SKM-1 treated with dmso at 0.1 percent for 144 hours (cell line): ENCODE measurements at regions not wholly inside any gene's neighbourhood (a gene's known extent, or its start where the extent isn't known, plus 50 kb on each side); places are given as distances from the start of the nearest gene placed in this dataset.
"Not testable (repeated sequence)": the region's sequence is repeated elsewhere in the genome, so short reads cannot be mapped to it uniquely, and the experiment has no call there.

Experiments used
- DNase-seq: peaks from one replicate; lab custom pipeline; 2025; ENCODE audit not compliant: unreplicated experiment; lab: John Stamatoyannopoulos, UW

DNA sequence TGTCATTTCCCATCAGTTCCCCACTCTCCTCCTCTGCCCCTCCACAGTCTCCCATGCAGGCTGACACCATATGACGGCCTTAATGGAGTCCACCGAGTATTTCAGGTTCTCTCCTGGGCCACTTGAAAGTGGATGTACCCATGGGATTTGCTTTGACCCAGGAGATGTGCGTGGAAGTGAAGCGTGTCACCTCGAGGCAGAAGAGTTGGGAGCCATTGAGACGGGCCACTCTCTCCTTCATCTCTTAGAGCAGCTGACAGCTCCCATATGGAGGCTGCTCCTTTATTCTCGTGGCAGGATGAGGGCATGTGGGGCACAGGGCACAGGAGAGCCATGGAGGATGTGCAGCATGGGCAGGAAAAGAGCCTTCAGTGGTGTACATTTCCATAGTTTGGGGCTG, 144.7 kb upstream of the CRYM start:
- not testable (repeated sequence) for DNase-seq

DNA sequence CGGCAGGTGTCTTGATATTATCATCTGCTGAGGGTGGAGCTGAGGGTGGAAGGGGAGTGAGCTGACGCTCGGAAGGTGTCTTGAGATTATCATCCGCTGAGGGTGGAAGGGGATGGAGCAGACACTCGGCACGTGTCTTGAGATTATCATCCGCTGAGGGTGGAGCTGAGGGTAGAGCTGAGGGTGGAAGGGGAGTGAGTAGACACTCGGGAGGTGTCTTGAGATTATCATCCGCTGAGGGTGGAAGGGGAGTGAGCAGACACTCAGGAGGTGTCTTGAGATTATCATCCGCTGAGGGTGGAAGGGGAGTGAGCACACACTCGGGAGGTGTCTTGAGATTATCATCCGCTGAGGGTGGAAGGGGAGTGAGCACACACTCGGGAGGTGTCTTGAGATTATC, 126.6 kb upstream of the CRYM start:
- DNase-seq, result not testable (repeated sequence)

- not testable (repeated sequence) for DNase-seq
These were observed 119.8 kb upstream of the CRYM start for GRCh38 chr16:21397866-21398265.

DNA sequence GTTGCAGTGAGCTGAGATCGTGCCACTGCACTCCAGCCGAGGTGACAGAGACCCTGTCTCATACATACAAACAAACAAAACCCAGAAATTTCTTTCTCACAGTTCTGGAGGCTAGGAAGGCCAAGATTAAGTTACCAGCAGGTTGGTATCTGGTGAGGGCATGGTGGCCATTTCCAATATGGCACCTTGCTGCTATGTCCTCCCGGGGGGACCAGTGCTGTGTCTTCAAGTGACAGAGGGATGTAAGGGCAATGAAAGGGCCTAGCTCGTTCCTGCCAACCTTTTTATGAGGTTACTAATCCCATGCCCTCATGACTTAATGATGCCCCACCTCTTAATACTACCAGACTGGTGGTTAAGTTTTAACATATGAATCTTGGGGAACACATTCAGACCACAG, 118.5 kb upstream of the CRYM start:
- DNase-seq, result not testable (repeated sequence)

DNA sequence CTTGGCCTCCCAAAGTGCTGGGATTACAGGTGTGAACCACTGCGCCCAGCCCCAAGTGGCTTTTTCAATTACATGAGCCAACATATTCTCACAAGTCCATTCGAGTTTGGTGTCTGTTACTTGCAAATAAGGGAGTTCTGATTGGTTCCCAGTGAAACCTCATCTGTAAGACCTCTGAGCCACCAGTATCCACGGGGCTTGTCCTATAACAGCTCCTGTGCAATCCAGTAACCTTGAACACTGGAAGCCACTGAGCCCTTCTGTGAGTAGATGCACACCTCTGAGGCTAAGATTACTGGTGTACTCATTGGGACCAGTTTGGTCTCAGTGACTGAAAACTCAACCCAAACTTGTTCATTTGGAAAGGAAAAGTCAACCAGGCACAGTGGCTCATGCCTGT, 112.5 kb upstream of the CRYM start:
- DNase-seq, result not testable (repeated sequence)

DNA sequence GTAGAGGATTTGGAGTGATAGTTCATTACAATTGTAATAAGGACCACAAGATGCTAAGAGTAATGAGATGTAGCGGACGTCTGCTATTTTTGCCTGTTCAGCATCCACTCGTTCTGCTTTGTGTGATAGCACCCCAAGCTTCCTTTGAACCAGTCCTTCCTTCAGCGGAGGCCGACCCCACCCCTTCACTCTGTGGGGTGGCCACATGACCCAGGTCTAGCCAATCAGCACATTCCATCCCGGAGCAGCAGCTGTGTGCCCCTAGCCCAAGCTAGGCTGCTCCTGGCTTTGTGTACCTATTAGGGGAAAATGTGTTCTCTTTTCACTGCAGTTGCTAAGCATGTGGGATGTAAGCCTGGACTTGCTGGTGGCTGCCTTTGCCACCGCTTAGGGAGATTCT, 111.8 kb upstream of the CRYM start:
- not testable (repeated sequence) for DNase-seq

DNA sequence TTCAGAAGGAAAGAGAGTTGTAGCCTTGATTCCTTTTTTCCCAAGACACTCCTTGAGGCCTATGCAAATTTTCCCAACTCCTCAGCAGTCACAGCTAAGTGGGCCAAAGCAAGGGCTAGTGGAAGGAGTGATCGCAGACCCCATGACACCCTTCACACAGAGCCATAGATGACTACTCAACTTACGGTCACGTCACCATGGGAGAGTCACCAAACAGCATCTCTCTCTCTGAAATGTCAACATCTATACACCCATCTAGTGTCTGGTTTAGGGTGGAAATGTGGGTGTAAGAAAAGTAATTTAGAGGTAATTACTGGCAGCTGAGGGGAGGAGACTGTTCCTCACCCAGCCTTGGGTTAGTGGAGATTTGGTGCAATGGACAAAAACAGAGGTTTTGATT, 109.7 kb upstream of the CRYM start:
- not testable (repeated sequence) for DNase-seq

DNA sequence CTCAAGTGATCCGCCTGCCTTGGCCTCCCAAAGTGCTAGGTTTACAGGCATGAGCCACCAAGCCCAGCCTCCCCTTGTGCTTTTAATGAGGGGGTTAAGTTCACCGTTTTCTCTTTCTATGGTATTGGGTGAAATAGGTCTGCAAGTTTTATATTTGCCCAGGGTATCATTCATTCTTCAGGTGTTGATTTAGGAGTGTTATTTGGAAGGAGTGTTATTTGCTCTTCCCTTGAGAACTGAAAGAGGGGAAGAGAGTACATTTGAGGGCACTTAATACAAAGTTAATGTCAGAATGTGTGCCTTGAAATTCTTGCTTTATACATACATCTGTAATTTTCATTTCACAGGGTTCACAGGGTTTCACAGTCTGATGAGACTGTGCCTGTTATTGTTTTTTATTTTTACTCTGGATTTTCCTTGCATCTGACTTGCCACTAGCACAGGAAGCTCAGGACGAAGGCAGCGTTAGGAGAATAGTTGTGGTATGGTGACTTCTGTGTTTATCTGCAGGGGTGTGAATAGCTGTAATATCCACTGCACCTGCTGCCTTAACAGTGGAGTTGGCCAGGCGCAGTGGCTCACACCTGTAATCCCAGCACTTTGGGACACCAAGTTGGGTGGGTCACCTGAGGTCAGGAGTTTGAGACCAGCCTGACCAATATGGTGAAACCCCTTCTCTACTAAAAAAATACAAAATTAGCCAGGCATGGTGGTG, 108.3 kb upstream of the CRYM start:
- not testable (repeated sequence) for DNase-seq

DNA sequence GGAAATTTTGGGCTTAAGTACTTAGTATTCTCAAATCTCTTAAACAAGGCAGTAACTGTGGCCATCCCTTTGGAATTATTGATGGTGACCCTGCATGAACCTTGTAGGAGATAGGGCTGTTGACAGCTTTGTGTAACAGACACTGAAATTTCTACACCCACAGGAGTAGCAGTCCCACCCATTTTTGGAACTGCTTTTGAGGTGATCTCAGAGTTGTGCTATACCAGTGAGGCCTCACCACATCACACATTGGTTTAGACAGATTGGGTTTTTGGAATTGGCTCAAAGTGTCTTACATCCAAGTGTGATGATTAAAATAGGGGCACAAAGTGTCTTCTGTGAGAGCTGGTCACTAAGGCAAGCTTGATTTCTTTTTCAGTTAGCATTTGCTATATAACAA, 105.6 kb upstream of the CRYM start:
- not testable (repeated sequence) for DNase-seq

GRCh38 chr16:21379645-21380044, 101.6 kb upstream of the CRYM start:
- not testable (repeated sequence) for DNase-seq

DNA sequence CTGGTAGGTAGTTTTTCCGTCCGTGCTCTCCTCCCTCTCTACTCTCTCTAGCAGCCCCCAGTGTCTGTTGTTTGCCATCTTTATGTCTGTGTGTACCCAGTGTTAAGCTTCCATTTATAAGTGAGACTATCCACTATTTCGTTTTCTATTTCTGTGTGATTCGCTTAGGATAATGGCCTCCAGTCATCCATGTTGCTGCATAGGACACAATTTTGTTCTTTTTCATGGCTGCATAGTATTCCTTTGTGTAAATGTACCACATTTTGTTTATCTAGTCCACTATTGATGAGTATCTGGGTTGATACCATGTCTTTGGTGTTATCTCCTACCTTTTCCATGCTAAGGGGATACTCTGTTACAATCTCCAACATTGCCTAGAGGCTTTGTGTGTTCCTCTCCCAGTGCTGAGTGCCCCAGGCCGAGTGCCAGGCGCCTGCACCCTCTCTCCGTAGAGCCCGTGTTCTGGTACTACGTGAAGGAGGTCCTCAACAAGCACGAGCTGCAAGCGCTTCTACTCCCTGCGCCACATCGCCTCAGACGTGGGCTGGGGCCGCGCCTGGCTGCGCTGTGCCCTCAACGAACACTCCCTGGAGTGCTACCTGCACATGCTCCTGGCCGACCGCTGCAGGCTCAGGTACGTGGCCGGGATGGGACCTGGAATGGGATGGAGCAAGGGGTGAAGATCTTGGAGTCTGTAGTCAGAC, 98.3 kb upstream of the CRYM start:
- not testable (repeated sequence) for DNase-seq

DNA sequence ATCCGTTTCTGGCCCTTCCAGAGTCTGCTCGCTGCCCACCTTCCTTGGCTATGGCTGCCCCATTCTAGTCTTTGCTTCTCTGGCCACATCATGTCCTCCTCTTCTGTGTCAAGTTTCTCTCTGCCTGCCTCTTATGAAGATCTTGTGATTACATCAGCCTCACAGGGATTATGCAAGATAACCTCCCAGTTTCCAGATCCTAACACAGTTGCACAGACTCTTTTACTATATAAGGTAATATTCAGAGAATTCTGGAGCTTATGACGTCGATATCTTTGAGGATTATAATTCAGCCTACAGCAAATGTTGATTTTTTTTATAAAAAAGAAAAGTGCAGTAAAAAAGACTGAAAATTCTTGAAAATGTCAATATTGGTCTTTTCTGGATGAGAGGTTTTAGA, 97.2 kb upstream of the CRYM start:
- DNase-seq, result not testable (repeated sequence)

DNA sequence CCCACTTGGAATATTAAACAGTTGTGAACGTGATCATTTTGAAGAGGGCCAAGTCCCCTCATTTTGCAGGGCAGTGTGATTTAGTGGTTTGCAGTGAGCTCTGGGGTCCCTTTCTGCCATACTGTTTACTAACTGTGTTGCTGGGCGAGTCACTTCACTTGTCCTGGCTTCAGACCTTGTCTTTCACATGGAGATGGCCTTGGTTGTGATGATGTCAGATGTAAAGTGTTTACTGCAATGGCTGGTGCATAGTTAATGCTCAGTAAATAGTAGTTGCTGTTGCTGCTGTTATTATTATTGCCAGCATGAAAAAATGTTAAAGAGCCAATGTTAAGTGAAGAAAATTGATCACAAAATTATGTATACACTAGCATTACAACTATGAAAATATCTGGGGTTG, 95.4 kb upstream of the CRYM start:
- DNase-seq, result not testable (repeated sequence)

GRCh38 chr16:21372862-21373261, 94.8 kb upstream of the CRYM start:
- not testable (repeated sequence) for DNase-seq

DNA sequence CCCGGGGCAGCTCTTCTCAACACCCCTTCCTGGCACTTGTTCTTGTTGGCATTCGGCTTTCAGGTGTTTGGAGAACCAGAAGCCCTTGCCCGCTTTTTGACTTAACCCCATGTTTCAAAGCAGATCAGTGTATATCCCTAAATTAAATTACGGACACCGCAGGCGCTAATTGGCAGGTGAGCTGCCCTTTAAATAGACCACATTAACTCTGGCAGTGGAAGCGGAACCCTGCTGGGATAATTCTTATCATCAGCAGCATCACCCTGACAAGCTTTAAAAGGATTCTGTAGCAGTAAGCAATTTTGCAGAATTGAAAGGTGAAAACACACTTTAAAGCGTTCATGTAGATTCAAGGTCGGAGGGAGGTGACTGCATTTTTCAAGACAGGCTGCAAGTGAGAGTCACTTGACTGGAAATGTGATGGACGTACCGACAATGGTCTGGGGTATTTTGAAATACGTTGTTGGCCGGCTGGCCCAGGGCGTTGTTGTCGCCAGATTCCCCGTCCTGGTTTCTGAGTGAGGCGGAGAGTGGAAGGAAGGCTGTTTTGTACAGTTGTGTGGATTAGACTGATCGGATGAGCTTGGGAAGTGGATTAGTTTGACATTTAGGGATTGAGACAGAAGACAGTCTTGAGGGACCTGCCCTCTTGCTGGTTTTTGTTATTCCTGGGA, 94.2 kb upstream of the CRYM start:
- not testable (repeated sequence) for DNase-seq

- DNase-seq, result not testable (repeated sequence)
These were observed 92.7 kb upstream of the CRYM start for GRCh38 chr16:21370791-21371190.

DNA sequence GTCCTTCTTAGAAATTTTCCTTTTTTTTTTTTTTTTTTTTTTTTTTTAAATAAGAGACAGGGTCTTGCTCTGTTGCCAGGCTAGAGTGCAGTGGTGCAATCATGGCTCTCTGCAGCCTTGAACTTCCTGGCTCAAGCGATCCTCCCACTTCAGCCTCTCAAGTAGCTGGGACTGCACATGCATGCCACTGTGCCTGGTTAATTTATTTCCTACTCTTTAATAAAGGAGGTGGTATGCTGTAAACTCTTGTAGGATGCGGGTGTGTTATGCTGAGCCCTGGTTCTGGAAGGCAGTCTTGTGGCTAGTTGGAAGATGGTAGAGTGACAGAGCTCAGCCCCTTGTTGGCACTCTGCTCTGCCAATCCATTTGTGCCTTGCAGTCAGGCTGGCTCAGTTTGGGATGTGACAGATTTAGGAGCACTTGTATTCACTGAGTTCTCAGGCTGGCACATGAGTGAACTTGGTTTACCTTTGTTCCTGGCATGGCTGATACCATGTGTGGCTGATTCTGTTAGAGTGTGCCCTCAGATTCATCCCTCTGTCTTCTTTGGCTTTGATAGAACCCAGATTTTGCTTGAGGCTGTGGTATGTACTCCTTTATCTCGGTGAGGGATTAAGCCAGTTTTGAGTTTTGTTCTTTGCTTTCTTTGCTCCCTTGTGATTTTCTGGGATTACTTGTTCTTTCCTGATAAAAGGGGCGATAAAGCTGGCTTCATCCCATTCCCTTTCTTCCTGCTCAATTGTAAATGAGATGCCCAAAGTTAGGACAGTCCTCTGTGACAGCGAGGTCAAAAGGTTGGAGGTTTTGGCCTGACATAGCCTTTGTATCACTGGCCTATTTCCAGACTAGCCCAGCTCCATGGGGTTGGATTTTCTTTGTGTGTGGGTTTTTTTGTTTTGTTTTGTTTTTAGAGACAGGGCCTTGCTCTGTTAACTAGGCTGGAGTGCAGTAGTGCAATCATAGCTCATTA, 91.2 kb upstream of the CRYM start:
- not testable (repeated sequence) for DNase-seq

DNA sequence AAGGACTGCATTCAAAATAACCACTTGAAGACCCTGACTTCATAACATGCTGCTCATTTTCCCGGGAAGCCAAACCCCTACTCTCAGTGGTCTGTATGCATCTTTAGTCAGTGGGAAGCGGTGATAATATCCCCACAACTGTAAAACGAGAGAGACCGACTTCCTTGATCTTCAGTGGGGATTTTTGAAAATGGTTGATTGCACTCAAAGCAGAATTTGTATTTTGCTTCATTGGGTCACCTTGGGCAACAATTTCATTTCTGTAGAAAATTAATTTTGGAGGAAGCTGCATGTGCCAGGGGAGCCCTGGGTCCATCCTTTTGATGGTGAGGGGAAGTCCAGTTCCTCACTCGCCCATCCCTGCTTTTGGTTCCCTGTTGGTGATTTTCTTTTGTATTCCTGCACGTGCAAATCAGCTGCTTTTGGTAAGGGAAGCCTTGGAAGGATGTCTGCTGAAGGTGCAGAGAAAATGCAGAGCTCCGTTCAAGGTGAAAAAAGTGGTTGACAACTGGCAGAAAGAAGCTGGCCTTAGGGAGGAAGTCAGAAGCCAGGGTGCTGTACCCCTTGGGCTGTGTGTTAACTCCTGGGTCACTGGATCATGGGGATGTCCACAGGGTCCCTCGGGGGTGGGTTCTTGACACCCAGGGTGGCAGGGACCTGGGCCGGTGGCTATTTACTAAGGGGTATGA, 89.8 kb upstream of the CRYM start:
- not testable (repeated sequence) for DNase-seq

- not testable (repeated sequence) for DNase-seq
These were observed 88.9 kb upstream of the CRYM start for GRCh38 chr16:21366998-21367397.

- DNase-seq, result not testable (repeated sequence)
These were observed 87.5 kb upstream of the CRYM start for GRCh38 chr16:21365541-21365940.
